ENCODE measurements at regions not wholly inside any gene's neighbourhood (a gene's known extent, or its start where the extent isn't known, plus 50 kb on each side); places are given as distances from the start of the nearest gene placed in this dataset.

DNA sequence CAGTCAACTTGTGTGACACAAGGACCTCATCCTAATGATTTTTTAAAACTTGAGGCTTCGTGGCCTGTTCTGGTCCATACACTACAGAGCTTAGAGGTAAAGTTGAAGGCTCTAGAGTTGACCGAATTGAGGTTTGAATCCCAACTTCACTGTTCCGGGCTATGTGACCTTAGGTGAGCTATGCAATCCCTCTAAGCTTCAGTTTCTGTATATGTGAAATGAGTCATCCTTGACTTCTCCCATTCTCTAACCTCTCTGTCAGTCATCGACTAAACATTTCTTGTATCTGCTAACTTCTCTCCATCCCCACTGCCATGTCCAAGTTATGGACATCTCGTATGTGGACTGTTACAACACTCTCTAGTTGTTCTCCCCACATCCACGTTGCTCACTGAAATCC is 178.2 kb upstream of the TMEM45B start:
- RAD21 ChIA-PET (ENCODE audit: low non-redundant PET in 1 of 2, low total read pairs in 2 of 2, uncharacterized antibody in 2 of 2, unreplicated experiment in 2 of 2) = no interaction called here
- H3K36me3 ChIP-seq (ENCODE audit: control insufficient read depth in 1 of 2, insufficient read depth in 2 of 2, low read length in 2 of 2) = no peaks in the 10 kb centered on the region
- peak overlapping the region in 1 of 2 experiments; percentile 30; a peak in 2 of 4 replicates for H3K4me3 ChIP-seq (replicated peaks in 1 of 2; ENCODE audit: low read depth in 1 of 2, low read length in 2 of 2)
- peak overlapping the region; percentile 52 for H3K4me2 ChIP-seq (ENCODE audit: low read length)
- peak; percentile 69 for TF ChIP-seq FOSL1 (IDR thresholded peaks at IDR 0.05; ENCODE audit: low read depth)
- 0 out of 2 replicates have a peak, but pooled peaks have one; percentile 16 for TF ChIP-seq CBX3 (IDR thresholded peaks at IDR 0.05; ENCODE audit: low read depth)
- TF ChIP-seq, protein P1, sequence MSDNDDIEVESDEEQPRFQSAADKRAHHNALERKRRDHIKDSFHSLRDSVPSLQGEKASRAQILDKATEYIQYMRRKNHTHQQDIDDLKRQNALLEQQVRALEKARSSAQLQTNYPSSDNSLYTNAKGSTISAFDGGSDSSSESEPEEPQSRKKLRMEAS (IDR thresholded peaks at IDR 0.05) = 0 out of 2 replicates have a peak, but pooled peaks have one; percentile 19
- peak; percentile 34 for TF ChIP-seq SP1 (IDR thresholded peaks at IDR 0.05; ENCODE audit: low read depth)
- peak; percentile 52; the same call in 1 of the 2 replicates for TF ChIP-seq JUND (IDR thresholded peaks at IDR 0.05)
- no peak for TF ChIP-seq YY1 (IDR thresholded peaks at IDR 0.05; ENCODE audit: extremely low read depth, insufficient replicate concordance, low read depth, low read length)
- H3K79me2 ChIP-seq (ENCODE audit: insufficient read depth, low read length) = no peaks in the 10 kb centered on the region
- H2AFZ ChIP-seq (ENCODE audit: low read depth, low read length, poor library complexity, severe bottlenecking) = peak overlapping the region; percentile 75
- no peaks in the 10 kb centered on the region for H3K9me2 ChIP-seq (ENCODE audit: insufficient read depth)
- intact Hi-C loops (cut with micrococcal nuclease) = no loop called here
- DNase-seq (ENCODE audit: low read depth, low spot score) (no peak), ATAC-seq (peak; percentile 40; the same call in 1 of the 2 replicates)
- H3K27me3 ChIP-seq (ENCODE audit: insufficient read depth, low read length) = no peaks in the 10 kb centered on the region
- BruUV-seq (replicated peaks) = no TSS peak
- H4K20me1 ChIP-seq (ENCODE audit: insufficient read depth) = no peaks in the 10 kb centered on the region
- no peak overlapping the region for H3K27ac ChIP-seq (ENCODE audit: low read depth, low read length)
- CTCF ChIA-PET = no interaction called here
- peaks cover 14 to 58% of the 10 kb centered on the region in 2 experiments for H3K4me1 ChIP-seq (ENCODE audit: control insufficient read depth in 1 of 2, insufficient read depth in 2 of 2, low read length in 2 of 2)
- no peaks in the 10 kb centered on the region for H3K9me3 ChIP-seq (ENCODE audit: control insufficient read depth in 1 of 2, insufficient read depth in 1 of 2, low read depth in 1 of 2, low read length in 2 of 2)
- no peak overlapping the region for H3K9ac ChIP-seq (ENCODE audit: low read length)
- POLR2A ChIA-PET = no interaction called here

GRCh38 chr11:129637983-129638776 is 177.5 kb upstream of the TMEM45B start:
- Histone ChIP-seq H3K27ac (ENCODE audit: low read depth, low read length) (no peak overlapping the region), H3K4me1 (ENCODE audit: control insufficient read depth in 1 of 2, insufficient read depth in 2 of 2, low read length in 2 of 2) (peaks cover 14 to 64% of the 10 kb centered on the region in 2 experiments), H3K4me3 (replicated peaks in 1 of 2; ENCODE audit: low read depth in 1 of 2, low read length in 2 of 2) (peak overlapping the region in 1 of 2 experiments; percentile 30; a peak in 2 of 4 replicates), H3K9ac (ENCODE audit: low read length) (no peak overlapping the region), H3K9me3 (ENCODE audit: control insufficient read depth in 1 of 2, insufficient read depth in 1 of 2, low read depth in 1 of 2, low read length in 2 of 2) (no peaks in the 10 kb centered on the region), H2AFZ (ENCODE audit: low read depth, low read length, poor library complexity, severe bottlenecking) (peak overlapping the region; percentile 75), H4K20me1 (ENCODE audit: insufficient read depth) (no peaks in the 10 kb centered on the region), H3K27me3 (ENCODE audit: insufficient read depth, low read length) (no peaks in the 10 kb centered on the region), H3K4me2 (ENCODE audit: low read length) (peak overlapping the region; percentile 59), H3K79me2 (ENCODE audit: insufficient read depth, low read length) (no peaks in the 10 kb centered on the region), H3K36me3 (ENCODE audit: control insufficient read depth in 1 of 2, insufficient read depth in 2 of 2, low read length in 2 of 2) (no peaks in the 10 kb centered on the region), H3K9me2 (ENCODE audit: insufficient read depth) (no peaks in the 10 kb centered on the region)
- ChIA-PET CTCF (no interaction called here), RAD21 (ENCODE audit: low non-redundant PET in 1 of 2, low total read pairs in 2 of 2, uncharacterized antibody in 2 of 2, unreplicated experiment in 2 of 2) (no interaction called here), POLR2A (no interaction called here)
- DNase-seq (ENCODE audit: low read depth, low spot score) (no peak), ATAC-seq (peak; percentile 9; the same call in 1 of the 2 replicates)
- intact Hi-C loops (cut with micrococcal nuclease) = no loop called here
- no TSS peak for BruUV-seq (replicated peaks)
- TF ChIP-seq RAD21 (IDR thresholded peaks at IDR 0.05; ENCODE audit: low read depth) = no peak
- no peak for TF ChIP-seq ATF3 (IDR thresholded peaks at IDR 0.05)
- TF ChIP-seq SP1 (IDR thresholded peaks at IDR 0.05; ENCODE audit: low read depth) = no peak; the same call in 1 of the 2 replicates
- no peak for TF ChIP-seq ZFX (IDR thresholded peaks at IDR 0.05)
- TF ChIP-seq SRF (IDR thresholded peaks at IDR 0.05; ENCODE audit: low read depth) = 0 out of 2 replicates have a peak, but pooled peaks have one; percentile 2
- no peak for TF ChIP-seq ZBTB33 (IDR thresholded peaks at IDR 0.05; ENCODE audit: extremely low read depth, insufficient replicate concordance, low read length)
- TF ChIP-seq, protein P2, sequence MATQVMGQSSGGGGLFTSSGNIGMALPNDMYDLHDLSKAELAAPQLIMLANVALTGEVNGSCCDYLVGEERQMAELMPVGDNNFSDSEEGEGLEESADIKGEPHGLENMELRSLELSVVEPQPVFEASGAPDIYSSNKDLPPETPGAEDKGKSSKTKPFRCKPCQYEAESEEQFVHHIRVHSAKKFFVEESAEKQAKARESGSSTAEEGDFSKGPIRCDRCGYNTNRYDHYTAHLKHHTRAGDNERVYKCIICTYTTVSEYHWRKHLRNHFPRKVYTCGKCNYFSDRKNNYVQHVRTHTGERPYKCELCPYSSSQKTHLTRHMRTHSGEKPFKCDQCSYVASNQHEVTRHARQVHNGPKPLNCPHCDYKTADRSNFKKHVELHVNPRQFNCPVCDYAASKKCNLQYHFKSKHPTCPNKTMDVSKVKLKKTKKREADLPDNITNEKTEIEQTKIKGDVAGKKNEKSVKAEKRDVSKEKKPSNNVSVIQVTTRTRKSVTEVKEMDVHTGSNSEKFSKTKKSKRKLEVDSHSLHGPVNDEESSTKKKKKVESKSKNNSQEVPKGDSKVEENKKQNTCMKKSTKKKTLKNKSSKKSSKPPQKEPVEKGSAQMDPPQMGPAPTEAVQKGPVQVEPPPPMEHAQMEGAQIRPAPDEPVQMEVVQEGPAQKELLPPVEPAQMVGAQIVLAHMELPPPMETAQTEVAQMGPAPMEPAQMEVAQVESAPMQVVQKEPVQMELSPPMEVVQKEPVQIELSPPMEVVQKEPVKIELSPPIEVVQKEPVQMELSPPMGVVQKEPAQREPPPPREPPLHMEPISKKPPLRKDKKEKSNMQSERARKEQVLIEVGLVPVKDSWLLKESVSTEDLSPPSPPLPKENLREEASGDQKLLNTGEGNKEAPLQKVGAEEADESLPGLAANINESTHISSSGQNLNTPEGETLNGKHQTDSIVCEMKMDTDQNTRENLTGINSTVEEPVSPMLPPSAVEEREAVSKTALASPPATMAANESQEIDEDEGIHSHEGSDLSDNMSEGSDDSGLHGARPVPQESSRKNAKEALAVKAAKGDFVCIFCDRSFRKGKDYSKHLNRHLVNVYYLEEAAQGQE (IDR thresholded peaks at IDR 0.05; ENCODE audit: low read depth) = no peak
- TF ChIP-seq ELF1 (IDR thresholded peaks at IDR 0.05; ENCODE audit: borderline replicate concordance, low read depth) = no peak
- TF ChIP-seq POLR2AphosphoS5 (IDR thresholded peaks at IDR 0.05; ENCODE audit: low read depth, low read length) = no peak

Data from HCT116 (cell line).